ENCODE measurements at regions not wholly inside any gene's neighbourhood (a gene's known extent, or its start where the extent isn't known, plus 50 kb on each side); places are given as distances from the start of the nearest gene placed in this dataset.

DNA sequence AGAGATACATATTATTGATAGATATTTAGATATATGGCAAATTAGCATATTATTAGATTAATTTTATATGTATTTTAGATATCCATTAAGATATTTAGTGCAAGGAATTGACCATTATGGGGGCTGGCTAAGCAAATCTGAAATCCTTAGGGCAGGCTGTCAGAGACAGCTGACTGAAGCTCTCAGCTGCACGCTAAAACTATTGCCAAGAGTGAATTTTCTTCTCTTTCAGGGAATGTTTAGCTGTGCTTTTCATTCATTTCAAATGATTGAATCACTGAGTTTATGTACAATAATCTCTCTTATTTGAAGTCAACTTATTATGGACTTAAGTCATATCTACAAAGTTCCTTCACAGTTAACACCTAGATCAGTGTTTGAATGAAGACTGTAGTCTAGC is 566.5 kb downstream of the LRFN5 start:
- TF ChIP-seq EZH2 (IDR thresholded peaks at IDR 0.05; ENCODE audit: low read length, missing control alignments) = no peak
- TF ChIP-seq, protein P1, sequence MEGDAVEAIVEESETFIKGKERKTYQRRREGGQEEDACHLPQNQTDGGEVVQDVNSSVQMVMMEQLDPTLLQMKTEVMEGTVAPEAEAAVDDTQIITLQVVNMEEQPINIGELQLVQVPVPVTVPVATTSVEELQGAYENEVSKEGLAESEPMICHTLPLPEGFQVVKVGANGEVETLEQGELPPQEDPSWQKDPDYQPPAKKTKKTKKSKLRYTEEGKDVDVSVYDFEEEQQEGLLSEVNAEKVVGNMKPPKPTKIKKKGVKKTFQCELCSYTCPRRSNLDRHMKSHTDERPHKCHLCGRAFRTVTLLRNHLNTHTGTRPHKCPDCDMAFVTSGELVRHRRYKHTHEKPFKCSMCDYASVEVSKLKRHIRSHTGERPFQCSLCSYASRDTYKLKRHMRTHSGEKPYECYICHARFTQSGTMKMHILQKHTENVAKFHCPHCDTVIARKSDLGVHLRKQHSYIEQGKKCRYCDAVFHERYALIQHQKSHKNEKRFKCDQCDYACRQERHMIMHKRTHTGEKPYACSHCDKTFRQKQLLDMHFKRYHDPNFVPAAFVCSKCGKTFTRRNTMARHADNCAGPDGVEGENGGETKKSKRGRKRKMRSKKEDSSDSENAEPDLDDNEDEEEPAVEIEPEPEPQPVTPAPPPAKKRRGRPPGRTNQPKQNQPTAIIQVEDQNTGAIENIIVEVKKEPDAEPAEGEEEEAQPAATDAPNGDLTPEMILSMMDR (conservative IDR thresholded peaks at IDR 0.05 in 1 of 2, IDR thresholded peaks at IDR 0.05 in 1 of 2; ENCODE audit: low read depth in 1 of 2, low read length in 2 of 2) = no peak
